22Rv1 (cell line): ENCODE measurements at regions not wholly inside any gene's neighbourhood (a gene's known extent, or its start where the extent isn't known, plus 50 kb on each side); places are given as distances from the start of the nearest gene placed in this dataset.
"Not testable (repeated sequence)": the region's sequence is repeated elsewhere in the genome, so short reads cannot be mapped to it uniquely, and the experiment has no call there.

Source experiments
- CTCF ChIP-seq: fragments of 450-650 bp; IDR thresholded peaks from 2 replicates; pipeline ENCODE4 v1.5.1; 2017; ENCODE audit warnings: mild to moderate bottlenecking
- ZFX ChIP-seq: fragments of 450-650 bp; IDR thresholded peaks from 2 replicates; pipeline ENCODE4 v1.6.1; 2017; ENCODE audit warnings: antibody characterized with exemption, borderline replicate concordance

- not testable (repeated sequence) for TF ChIP-seq CTCF, ZFX
Measured at GRCh38 chr1:10951298-10951697, 61.2 kb upstream of the TARDBP start.
